NCI-H345 (cell line): ENCODE measurements at regions not wholly inside any gene's neighbourhood (a gene's known extent, or its start where the extent isn't known, plus 50 kb on each side); places are given as distances from the start of the nearest gene placed in this dataset.

Source experiments
- DNase-seq: peaks from one replicate; lab custom pipeline; 2025; lab: John Stamatoyannopoulos, UW

DNA sequence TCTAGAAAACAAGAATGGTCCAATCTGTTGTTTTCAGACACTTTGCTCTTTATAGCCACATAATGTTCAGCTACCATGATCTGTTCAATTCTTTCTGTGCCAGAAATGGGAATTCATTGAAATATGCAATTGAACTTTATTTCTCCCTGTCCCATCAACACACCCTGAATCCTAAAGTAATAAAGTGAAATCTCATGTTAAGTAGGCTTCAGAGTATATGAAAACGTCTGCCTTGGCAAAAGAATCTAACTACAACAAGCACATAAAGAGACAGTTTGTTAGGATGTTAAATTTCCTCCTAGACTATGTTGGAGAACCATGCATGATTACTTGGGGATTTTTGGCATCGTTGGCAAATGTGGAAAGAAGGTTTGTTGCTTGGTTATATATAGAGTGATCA is 722.7 kb downstream of the XPNPEP1 start:
- no peak for DNase-seq

DNA sequence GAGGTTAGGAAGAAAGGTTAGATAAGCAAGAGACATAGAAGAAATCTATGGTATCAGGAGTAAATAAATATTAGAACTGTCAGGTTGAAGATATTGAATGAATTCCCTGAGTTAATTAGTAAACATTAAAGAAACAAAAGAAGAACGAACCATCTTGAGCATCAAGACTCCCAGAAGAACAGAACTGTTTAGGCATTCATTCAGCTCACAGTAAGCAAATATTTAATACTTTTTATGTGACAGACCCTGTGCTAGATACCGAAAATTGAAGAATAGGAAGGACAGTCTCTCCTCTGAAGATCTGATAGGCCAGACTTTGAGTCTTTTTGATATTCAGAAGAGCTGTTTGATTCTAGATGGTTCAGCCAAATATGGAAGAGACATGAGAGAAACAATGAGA is 731.5 kb downstream of the XPNPEP1 start:
- DNase-seq, result no peak

DNA sequence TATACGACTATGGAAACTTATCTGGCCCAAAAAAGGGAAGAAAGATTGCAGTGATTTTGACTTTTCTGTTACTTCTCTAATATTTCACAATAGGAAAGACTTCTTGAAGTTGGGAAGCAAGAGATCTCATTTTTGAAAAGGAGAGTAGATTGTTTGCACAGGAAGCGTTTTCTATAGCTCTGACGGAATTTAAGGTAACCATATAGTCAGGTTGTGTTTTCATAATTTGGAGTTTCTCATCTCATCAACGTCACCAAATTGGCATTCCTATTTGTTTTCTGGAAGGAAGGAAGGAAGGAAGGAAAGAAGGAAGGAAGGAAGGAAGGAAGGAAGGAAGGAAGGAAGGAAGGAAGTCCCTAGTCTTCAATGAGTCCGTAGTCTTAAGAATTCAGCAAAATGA is 732.0 kb downstream of the XPNPEP1 start:
- DNase-seq, result no peak

DNA sequence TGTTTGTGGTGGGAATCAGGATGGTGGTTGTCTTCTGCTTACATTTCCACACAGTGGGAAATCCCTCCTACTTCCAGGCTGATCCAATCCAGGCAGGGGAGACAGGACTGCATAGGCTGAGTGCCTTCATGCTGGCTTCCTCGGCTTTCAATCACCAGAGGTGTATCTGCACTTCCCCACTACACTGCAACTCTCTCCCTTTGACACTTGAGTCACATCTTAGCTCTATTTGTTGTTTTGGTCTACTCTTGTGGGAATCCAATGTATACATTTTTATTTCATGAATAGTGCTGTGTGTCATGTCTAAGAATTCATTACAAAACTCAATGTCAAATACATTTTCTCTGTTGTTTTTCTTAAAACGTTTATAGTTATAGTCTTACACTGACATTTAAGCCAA is 735.6 kb downstream of the XPNPEP1 start:
- DNase-seq, result no peak

DNA sequence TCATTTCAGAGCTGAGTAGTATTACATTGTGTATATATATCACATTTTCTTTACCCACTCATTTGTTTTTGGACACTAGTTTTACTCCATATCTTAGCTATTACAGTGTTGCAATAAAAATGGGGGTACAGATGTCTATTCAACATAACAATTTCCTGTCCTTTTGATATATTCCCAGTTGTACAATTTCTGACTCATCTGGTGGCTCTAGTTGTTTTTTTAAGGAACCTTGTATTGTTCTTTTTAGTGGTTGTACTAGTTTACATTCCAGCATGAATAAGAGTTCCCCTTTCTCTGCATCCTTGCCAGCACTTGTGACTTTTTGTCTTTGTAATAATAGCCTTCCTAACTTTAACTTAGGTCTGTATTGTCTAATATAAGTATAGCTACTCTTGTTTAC is 739.9 kb downstream of the XPNPEP1 start:
- no peak for DNase-seq

DNA sequence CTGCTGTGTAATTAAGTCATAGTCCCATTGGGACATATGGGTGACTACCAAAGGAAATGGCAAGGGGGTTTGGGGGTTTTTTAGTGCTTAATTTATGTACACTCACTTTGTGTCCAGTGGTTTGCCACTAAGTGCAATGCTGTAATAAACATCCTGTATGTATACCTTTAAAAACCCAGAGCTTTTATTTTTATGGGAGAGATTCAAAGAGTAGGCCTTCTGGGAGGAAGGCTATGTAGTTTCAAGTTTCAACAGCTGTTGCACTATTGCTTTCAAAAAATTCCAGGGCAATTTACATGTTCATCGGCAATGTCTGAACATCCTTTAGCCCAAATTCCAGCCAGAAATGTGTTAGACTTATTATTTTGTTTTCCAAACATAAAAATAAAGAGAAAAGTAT is 744.7 kb downstream of the XPNPEP1 start:
- DNase-seq, result no peak

DNA sequence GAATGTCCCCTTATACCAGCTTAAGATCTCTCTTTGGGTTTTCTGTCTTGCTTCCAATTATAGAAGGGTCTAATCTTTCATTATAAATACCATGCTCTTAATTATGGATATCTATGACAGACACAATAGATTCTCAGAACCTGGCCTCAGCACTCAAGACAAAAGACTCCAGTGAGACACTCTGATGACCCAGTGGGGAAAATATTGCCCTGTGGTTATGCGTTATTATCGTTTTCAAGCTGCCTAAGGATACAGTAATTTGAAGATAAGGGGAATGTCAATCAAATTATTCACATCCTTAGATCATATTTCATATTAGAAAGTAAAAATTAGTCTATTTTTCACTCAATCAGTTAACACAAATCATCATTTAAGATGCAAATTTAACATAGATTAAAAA is 748.8 kb downstream of the XPNPEP1 start:
- DNase-seq, result no peak

DNA sequence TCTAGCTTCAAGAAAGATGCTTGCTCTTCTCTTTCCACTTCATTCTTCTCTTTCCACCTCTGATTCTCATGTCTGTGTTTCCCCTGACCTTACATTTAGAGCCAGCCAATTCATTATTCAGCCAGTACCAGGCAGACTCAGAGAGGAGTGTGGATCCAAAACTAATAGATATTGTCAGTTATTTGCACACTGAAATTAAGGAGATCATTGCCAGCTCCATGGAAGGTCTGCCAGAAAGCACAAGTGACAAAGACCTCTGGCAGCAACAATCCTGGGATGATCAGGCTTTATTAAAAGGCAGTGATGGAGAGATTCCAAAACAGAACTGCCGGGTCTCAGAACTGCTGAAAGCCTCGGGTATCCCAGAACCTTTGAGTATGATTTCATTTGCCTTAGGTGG is 749.4 kb downstream of the XPNPEP1 start:
- no peak for DNase-seq

DNA sequence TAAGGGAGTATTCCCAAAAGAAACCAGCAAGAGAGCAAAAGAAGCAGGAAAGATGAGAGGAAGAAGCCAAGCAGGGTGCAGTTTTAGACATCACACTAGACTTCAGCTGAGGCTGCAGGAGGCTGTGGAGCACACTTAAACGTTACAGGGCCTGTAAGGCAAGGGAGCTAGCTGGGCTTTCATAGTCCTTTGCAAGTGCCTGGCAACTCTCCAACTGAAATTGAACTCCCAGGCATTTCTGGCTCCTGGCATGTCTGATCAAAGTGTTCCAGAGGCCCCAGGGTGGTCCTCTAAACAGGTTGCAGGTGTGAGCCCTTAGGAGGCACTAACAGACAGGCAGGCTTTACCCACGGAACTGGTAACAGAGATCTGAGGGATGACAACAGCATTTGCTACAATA is 750.2 kb downstream of the XPNPEP1 start:
- no peak for DNase-seq

DNA sequence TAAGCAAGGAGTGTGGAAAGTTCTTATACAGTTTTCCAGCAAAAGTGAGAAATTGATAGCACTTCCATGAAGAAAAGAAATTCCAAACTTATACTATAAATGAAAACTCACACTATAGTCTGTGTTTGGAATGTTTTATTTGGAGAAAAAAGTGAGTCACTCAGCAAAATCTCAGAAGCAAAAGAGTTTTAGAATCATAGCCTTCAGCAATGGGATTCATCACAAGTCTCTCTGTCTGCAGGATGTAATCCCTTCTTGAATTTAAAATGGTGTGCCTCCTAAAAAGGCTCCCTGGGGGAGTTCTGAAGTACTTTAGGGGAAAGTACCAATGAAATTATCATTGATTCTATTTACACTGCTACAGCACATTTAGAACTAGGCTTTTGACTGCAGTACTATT is 756.4 kb downstream of the XPNPEP1 start:
- no peak for DNase-seq

DNA sequence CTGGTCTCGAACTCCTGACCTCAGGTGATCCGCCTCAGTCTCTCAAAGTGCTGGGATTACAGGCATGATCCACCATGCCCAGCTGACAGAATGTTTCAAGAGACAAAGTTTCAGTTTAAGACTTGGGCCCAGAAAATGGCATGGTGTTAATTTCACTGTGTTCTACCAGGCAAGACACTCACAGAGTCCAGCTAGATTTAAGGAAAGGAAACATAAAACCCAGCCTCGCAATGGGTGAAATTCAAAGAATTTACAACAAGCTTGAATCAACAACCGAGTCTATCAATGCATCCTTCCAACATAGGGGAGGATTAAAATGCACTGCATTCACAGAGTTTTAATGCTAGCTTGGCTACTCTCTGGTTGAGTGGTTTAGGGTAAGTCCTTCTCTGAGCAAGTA is 764.0 kb downstream of the XPNPEP1 start:
- no peak for DNase-seq

DNA sequence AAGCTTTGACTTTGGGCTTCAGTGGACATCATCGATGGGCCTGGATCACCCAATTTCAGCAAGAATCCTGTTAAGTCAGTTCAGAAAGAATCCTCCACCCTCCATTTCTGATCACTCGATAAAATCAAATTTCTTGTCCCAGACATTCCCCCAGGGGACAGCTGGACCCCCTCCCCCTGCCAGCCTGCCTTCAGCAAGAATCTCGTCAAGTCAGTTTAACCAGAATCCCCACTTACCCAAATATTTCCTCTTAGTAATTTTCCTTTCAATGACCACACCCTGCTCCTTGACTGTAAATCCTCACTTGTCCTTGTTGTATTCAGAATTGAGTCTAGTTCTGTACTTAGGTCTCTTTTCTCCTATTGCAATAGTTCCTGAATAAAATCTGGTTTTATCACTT is 766.9 kb downstream of the XPNPEP1 start:
- DNase-seq, result no peak

DNA sequence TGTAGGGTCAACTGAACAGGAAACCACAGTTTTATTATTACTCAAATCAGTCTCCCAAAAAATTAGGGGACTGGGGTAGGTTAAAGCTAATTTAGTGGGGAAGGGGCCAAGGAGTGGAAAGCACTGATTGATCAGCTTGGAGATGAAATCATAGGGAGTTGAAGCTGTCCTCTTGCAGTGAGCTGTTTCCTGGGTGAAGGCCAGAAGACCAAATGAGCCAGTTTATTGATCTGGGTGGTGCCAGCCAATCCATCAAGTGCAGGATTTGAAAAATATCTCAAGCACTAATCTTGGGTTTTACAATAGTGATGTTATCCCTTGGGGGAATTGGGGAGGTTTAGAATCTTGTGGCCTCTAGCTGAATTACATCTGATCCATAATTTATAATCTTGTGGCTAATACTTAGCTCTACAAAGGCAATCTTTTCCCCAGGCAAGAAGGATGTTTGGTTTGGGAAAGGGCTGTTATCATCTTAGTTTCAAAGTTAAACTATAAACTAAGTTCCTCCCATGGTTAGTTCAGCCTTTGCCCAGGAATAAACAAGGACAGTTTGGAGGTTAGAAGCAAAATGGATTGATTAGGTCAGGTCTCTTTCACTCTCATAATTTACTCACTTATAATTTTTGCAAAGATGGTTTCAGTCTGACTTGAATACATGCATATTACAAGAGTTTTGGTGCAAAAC is 773.5 kb downstream of the XPNPEP1 start:
- DNase-seq, result no peak

DNA sequence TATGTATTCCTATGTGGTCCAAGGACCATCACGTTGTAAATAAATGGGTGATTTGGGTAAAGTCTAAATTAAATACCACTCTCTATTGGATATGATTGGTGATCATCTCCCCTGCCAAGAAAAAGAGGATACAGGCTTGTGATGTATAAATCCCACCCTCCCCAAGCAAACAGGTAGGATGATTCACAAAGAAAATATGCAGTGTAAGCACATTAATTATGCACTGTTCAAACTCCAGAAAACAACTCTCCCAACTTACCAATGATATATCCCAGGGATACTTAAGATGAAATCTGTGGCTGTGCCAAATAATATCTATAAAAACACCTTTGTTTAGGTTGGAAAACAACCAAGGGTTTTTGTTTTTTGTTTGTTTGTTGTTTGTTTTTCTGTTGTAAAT is 795.9 kb downstream of the XPNPEP1 start:
- no peak for DNase-seq

DNA sequence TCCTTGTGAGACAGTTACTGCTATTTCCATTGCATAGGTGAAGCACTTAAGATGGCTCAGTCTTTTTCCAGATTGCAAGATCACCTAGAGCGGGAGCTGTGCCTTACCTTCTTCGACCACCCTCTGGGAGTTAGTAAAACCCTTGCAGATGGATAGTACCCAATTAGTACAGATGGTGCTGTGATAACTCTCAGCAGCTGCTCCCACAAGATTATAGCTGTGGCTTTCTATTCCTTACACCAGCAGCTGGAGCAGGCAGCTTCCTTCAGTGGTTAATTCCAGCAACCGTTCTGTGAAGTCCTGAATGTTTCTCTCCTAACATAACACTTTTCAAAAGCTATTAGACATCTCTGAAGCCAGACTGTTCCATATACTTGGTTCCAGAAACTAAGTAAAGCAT is 796.8 kb downstream of the XPNPEP1 start:
- no peak for DNase-seq

DNA sequence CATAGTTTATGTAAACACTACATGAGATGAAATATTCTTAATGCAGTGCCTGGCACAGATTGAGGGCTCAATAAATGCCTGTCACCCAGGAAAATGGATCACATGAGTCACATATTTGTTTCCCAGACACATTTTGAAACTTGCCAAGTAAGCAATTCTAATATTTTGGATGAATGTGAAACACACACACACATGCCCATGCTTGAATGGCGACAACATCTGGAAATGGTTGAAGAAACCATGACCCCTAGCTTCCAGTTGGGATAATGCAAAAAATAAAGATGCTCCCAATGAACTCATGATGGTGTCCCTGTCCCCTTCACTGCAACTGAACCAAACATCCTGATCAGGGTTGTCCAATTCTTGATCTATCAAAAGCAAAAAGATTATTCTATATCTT is 797.3 kb downstream of the XPNPEP1 start:
- no peak for DNase-seq

DNA sequence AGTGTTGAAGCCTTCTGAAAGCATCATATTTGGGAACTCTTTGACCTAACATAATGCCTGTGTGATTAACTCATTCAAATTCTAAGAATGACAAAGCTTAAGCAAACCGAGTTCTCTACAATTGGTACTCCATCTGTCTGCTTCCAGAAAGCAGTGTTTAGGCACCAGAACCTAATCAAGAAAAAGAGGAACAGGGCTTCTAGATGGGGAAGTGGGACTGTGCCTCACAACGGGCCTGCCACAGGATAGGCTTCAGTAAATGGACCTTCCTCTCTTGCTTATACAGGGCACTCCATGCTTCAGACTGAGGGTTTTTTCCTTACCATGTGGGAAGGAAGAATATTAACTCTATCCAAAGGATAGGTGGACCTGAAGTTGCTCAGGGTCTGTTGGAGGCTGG is 808.1 kb downstream of the XPNPEP1 start:
- no peak for DNase-seq

DNA sequence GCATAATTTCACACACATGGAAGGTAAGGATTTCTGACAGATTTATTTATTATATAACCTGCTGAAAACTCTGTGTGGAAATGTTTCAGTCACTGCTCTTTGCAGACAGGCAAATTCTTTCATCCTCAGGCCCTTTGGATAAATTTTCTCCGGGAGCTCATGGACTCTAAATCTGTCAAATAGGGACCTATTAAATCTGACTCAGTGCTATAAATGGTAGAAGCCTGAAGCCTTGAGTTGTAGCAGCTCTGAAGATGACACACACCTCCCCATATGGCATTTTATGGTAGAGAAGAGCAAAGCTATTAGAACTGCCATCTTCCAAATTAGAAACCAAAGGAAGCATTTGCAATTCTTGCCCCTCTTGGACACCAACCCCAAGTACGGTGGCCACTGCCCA is 808.7 kb downstream of the XPNPEP1 start:
- no peak for DNase-seq

DNA sequence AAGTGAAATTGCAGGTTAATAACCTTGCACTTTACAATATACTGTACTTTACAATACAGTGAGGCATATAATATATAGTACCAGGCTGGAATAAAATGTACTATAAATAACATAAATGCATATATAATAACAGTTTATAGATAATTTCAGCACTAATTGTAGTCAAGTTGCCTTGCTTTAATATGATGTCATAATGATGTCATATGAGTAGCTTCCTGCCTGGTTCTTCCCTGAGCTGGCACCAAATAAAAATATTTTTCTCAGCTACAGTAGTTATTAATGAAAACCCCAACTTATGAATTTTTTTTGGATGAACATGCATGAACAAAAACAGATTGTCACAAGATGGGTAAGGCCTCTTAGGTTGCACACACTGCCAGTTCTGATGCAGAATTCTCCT is 816.7 kb downstream of the XPNPEP1 start:
- DNase-seq, result no peak

DNA sequence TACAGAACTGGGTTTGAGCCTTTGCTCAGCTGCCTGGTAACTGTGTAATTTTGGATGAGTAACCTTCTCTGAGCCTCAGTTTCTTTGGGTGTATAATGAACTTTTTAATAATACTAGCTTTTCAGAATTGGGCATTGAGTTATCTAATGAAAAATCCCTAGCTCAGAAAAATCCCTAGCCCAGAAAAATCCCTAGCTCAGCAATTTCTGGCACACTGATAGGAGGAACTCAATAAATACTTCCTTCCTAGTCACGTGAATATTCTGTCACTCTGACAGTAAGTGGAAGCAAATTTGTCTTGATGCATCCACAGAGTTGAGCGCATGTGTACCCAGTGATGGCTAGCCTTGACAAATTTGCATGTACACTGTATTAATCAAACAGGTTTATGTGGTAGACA is 817.6 kb downstream of the XPNPEP1 start:
- no peak for DNase-seq

DNA sequence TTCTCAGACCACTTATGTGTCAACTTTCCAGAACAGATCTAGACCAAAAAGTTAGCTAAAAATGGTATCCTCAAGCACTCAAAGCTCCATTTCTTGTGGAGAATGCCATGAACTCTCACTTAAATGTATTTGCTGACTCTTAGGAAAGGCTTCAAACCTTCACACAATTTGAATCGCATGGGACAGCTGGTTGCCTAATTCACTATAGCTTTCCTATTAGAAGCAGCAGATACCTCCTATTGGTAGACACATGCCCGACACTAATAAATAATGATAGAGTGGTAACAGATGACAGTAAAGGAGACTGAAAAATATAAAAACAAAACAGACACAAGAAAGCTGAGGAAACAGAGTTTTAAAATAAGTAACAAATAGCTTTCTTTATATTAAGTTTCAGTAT is 818.5 kb downstream of the XPNPEP1 start:
- no peak for DNase-seq

DNA sequence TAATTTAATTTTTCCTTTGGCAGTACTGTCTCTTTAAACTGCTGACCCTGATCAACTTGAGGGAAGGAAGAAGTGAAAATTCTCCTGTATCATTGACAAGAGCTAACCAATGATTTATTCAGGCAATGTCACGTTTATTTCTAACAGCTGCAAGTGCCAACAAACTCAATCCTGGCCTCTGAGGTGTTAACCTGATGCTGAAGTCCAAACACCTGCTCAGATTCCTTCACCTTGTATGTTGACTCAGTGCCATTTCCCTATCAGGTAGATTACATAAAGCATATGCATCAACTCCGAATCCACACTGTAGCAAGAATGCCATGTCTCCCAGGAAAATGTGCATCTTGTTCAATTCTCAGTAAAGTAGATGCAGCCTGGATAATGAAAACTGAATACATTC is 820.0 kb downstream of the XPNPEP1 start:
- DNase-seq, result no peak

DNA sequence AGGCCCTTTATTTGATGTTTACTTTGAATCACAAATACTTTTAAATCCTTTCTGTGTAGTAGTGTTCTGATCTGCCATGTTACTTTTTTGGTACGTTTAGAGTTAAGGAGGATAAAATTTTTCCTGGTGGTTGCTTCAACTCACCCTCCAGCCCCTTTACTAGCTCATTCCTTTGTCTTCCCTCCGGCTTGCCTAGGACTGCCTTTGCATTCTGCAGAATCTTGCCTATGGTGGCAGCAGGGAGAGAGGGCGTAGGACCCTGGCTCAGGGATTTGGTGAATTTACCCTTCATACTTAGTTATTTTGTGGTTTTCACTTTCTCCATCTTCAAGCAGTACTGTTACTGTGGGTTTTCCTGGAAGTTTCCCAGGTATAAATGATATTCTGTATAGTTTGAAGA is 833.5 kb downstream of the XPNPEP1 start:
- no peak for DNase-seq

DNA sequence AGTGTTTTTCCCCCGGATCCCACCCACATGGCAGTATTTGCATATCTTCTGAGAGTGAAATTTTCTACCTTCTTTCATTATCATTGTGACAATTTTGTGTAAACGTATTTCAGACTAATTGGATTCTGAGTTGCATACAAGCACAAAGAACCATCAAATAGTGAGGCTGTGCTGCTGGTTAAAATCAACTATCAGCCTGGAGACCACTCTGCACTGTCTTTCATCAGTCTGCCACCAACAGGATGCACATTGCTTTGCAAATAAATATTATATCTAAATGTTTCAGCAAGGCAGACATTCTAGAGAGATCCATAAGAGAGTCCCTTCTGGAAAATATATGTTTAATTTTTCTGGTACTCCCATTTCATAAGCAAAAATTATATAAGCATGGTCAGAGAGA is 851.8 kb downstream of the XPNPEP1 start:
- no peak for DNase-seq

DNA sequence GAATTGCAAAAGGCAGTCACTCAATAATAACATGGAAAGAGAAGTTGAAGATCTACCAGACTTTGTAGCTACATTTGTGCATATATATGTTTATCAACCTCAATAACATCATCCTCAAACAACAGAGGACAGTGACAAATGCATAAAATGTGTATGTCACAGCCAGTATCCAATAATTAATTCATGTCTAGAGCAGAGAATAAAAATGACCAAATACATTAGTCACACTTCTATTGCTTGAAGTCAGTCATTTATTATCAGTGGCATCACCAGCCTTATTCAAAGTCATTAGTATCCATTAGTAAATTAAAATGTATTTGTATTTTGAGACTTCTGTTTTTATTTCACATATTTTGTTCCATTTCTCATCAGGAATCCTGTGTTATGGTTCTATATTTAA is 852.8 kb downstream of the XPNPEP1 start:
- no peak for DNase-seq
